SK-N-SH treated with all-trans-retinoic acid at 6 μM for 48 hours (cell line): ENCODE measurements at regions not wholly inside any gene's neighbourhood (a gene's known extent, or its start where the extent isn't known, plus 50 kb on each side); places are given as distances from the start of the nearest gene placed in this dataset.

Experiments used
- CSDC2 ChIP-seq: fragments of 250-450 bp; sonication (Bioruptor Pico); IDR thresholded peaks from 2 replicates; pipeline ENCODE4 v1.5.0; 2020; ENCODE audit warnings: mild to moderate bottlenecking, moderate library complexity
- ESRRG ChIP-seq: fragments of 250-450 bp; sonication (Bioruptor Pico); IDR thresholded peaks from 2 replicates; pipeline ENCODE4 v1.6.1; 2021; ENCODE audit warnings: mild to moderate bottlenecking
- ISL1 ChIP-seq: fragments of 250-450 bp; sonication (Bioruptor Pico); IDR thresholded peaks from 2 replicates; pipeline ENCODE4 v2.1.2; 2022; ENCODE audit warnings: mild to moderate bottlenecking, moderate library complexity
- OSR1 ChIP-seq: fragments of 250-450 bp; sonication (Bioruptor Pico); IDR thresholded peaks from 2 replicates; pipeline ENCODE4 v1.8.0; 2022; ENCODE audit warnings: moderate library complexity, mild to moderate bottlenecking, inconsistent platforms
- RARB ChIP-seq: fragments of 250-450 bp; sonication (Bioruptor Pico); IDR thresholded peaks from 2 replicates; pipeline ENCODE4 v1.8.0; 2021; ENCODE audit warnings: mild to moderate bottlenecking, moderate library complexity
- SNAI2 ChIP-seq: fragments of 250-450 bp; sonication (Bioruptor Pico); IDR thresholded peaks from 2 replicates; pipeline ENCODE4 v1.5.0; 2020; ENCODE audit warnings: mild to moderate bottlenecking, moderate library complexity
- TCF4 ChIP-seq: fragments of 250-450 bp; sonication (Bioruptor Pico); IDR thresholded peaks from 2 replicates; pipeline ENCODE4 v1.8.0; 2021; ENCODE audit warnings: mild to moderate bottlenecking, moderate library complexity, borderline replicate concordance
- ZC3H10 ChIP-seq: fragments of 250-450 bp; sonication (Bioruptor Pico); IDR thresholded peaks from 2 replicates; pipeline ENCODE4 v1.5.1; 2021; ENCODE audit warnings: mild to moderate bottlenecking, moderate library complexity
- ZFP3 ChIP-seq: fragments of 250-450 bp; sonication (Bioruptor Pico); IDR thresholded peaks from 2 replicates; pipeline ENCODE4 v1.5.0; 2020; ENCODE audit warnings: mild to moderate bottlenecking, moderate library complexity
- ZFP30 ChIP-seq: fragments of 450-650 bp; formaldehyde crosslinking; IDR thresholded peaks from 2 replicates; pipeline ENCODE4 v1.5.0; 2022; ENCODE audit warnings: mild to moderate bottlenecking, moderate library complexity
- TF ChIP-seq, protein P1 (sequence below): fragments of 250-450 bp; sonication (Bioruptor Pico); IDR thresholded peaks from 2 replicates; pipeline ENCODE4 v1.8.0; 2020; ENCODE audit warnings: mild to moderate bottlenecking, moderate library complexity, borderline replicate concordance
- TF ChIP-seq, protein P2 (sequence below): fragments of 250-450 bp; sonication (Bioruptor Pico); IDR thresholded peaks from 2 replicates; pipeline ENCODE4 v1.5.1; 2021; ENCODE audit warnings: mild to moderate bottlenecking, moderate library complexity
- TF ChIP-seq, protein P3 (sequence below): fragments of 250-450 bp; sonication (Bioruptor Pico); IDR thresholded peaks from 2 replicates; pipeline ENCODE4 v1.5.1; 2020; ENCODE audit warnings: low read depth, mild to moderate bottlenecking, moderate library complexity
- TF ChIP-seq, protein P4 (sequence below): fragments of 250-450 bp; sonication (Bioruptor Pico); IDR thresholded peaks from 2 replicates; pipeline ENCODE4 v1.8.0; 2021; ENCODE audit warnings: low read depth, mild to moderate bottlenecking, moderate library complexity, borderline replicate concordance

DNA sequence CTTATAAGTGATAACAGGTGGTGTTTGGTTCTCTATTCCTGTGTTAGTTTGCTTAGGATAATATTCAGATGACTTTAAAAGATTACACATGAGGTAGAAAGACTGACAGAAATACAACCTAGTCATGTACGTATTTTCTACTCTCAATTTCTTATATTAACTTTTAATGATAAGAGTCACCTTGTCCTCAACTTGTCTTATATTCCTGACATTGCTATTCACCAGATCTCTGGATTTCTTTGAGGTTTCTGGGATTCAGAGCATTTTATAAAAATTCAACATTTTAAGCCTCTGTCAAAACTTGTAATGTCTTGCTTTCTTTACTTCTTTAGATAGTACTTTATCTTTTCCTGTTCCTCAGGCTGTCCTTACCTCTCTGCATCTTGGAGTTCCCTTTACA, 234.2 kb downstream of the TBX15 start:
- TF ChIP-seq CSDC2 (no peak), ISL1 (no peak), TCF4 (CRISPR knock-in tag) (no peak), ZFP3 (CRISPR knock-in tag) (no peak), SNAI2 (CRISPR knock-in tag) (no peak), ESRRG (CRISPR knock-in tag) (no peak), OSR1 (CRISPR knock-in tag) (no peak), ZFP30 (CRISPR knock-in tag) (no peak), ZC3H10 (CRISPR knock-in tag) (no peak), RARB (CRISPR knock-in tag) (no peak)
- TF ChIP-seq, protein P1, sequence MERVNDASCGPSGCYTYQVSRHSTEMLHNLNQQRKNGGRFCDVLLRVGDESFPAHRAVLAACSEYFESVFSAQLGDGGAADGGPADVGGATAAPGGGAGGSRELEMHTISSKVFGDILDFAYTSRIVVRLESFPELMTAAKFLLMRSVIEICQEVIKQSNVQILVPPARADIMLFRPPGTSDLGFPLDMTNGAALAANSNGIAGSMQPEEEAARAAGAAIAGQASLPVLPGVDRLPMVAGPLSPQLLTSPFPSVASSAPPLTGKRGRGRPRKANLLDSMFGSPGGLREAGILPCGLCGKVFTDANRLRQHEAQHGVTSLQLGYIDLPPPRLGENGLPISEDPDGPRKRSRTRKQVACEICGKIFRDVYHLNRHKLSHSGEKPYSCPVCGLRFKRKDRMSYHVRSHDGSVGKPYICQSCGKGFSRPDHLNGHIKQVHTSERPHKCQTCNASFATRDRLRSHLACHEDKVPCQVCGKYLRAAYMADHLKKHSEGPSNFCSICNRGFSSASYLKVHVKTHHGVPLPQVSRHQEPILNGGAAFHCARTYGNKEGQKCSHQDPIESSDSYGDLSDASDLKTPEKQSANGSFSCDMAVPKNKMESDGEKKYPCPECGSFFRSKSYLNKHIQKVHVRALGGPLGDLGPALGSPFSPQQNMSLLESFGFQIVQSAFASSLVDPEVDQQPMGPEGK (CRISPR knock-in tag), result no peak
- TF ChIP-seq, protein P2, sequence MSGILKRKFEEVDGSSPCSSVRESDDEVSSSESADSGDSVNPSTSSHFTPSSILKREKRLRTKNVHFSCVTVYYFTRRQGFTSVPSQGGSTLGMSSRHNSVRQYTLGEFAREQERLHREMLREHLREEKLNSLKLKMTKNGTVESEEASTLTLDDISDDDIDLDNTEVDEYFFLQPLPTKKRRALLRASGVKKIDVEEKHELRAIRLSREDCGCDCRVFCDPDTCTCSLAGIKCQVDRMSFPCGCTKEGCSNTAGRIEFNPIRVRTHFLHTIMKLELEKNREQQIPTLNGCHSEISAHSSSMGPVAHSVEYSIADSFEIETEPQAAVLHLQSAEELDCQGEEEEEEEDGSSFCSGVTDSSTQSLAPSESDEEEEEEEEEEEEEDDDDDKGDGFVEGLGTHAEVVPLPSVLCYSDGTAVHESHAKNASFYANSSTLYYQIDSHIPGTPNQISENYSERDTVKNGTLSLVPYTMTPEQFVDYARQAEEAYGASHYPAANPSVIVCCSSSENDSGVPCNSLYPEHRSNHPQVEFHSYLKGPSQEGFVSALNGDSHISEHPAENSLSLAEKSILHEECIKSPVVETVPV, result no peak
- TF ChIP-seq, protein P3, sequence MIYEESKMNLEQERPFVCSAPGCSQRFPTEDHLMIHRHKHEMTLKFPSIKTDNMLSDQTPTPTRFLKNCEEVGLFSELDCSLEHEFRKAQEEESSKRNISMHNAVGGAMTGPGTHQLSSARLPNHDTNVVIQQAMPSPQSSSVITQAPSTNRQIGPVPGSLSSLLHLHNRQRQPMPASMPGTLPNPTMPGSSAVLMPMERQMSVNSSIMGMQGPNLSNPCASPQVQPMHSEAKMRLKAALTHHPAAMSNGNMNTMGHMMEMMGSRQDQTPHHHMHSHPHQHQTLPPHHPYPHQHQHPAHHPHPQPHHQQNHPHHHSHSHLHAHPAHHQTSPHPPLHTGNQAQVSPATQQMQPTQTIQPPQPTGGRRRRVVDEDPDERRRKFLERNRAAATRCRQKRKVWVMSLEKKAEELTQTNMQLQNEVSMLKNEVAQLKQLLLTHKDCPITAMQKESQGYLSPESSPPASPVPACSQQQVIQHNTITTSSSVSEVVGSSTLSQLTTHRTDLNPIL (CRISPR knock-in tag), result no peak
- TF ChIP-seq, protein P4, sequence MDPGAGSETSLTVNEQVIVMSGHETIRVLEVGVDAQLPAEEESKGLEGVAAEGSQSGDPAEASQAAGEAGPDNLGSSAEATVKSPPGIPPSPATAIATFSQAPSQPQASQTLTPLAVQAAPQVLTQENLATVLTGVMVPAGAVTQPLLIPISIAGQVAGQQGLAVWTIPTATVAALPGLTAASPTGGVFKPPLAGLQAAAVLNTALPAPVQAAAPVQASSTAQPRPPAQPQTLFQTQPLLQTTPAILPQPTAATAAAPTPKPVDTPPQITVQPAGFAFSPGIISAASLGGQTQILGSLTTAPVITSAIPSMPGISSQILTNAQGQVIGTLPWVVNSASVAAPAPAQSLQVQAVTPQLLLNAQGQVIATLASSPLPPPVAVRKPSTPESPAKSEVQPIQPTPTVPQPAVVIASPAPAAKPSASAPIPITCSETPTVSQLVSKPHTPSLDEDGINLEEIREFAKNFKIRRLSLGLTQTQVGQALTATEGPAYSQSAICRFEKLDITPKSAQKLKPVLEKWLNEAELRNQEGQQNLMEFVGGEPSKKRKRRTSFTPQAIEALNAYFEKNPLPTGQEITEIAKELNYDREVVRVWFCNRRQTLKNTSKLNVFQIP (CRISPR knock-in tag), result no peak
